Keratinocyte (primary cell): ENCODE measurements at regions not wholly inside any gene's neighbourhood (a gene's known extent, or its start where the extent isn't known, plus 50 kb on each side); places are given as distances from the start of the nearest gene placed in this dataset.

ENCODE experiments used
- DNase-seq: peaks from one replicate; pipeline ENCODE4 v3.0.0-alpha.2; 2011; ENCODE audit warnings: low read depth, missing footprints, low spot score
- FAIRE-seq: peaks from 2 replicates; lab custom pipeline; 2011; peaks lifted over from hg19 to GRCh38; lab: Jason Lieb, UNC
- H2AFZ ChIP-seq: 2 replicates; pipeline ENCODE4 v1.6.0; 2012; ENCODE audit warnings: low read length, control low read depth, inconsistent platforms; ENCODE audit not compliant: control insufficient read depth
- H3K27ac ChIP-seq: 2 replicates; pipeline ENCODE4 v1.5.1; 2011; ENCODE audit warnings: low read length; ENCODE audit not compliant: control insufficient read depth, insufficient read depth
- H3K27me3 ChIP-seq: 3 replicates; pipeline ENCODE4 v1.6.0; 2011; ENCODE audit warnings: low read length; ENCODE audit not compliant: control insufficient read depth, insufficient read depth; ENCODE audit errors: extremely low read depth
- H3K36me3 ChIP-seq, 2 experiments: 2 replicates in 1 of 2; 3 replicates in 1 of 2; pipeline ENCODE4 v1.5.1; 2011; ENCODE audit warnings: low read length in 2 of 2, mild to moderate bottlenecking in 1 of 2; ENCODE audit not compliant: control insufficient read depth in 2 of 2, insufficient read depth in 2 of 2; ENCODE audit errors: extremely low read depth in 1 of 2
- H3K4me1 ChIP-seq: 3 replicates; pipeline ENCODE4 v1.5.1; 2011; ENCODE audit warnings: low read length; ENCODE audit not compliant: control insufficient read depth, insufficient read depth; ENCODE audit errors: extremely low read depth
- H3K4me2 ChIP-seq: 3 replicates; pipeline ENCODE4 v1.6.0; 2011; ENCODE audit warnings: low read depth, low read length; ENCODE audit not compliant: control insufficient read depth, insufficient read depth; ENCODE audit errors: extremely low read depth
- H3K4me3 ChIP-seq, 3 experiments: fragments of 200-600 bp in 1 of 3; sonication (generic) in 1 of 3; 2 replicates in 2 of 3; 3 replicates in 1 of 3; pipeline ENCODE4 v1.5.1; 2011 to 2016; ENCODE audit warnings: low read length in 3 of 3, mild to moderate bottlenecking in 3 of 3, control low read depth in 2 of 3, inconsistent platforms in 1 of 3, low read depth in 1 of 3, mixed read lengths in 1 of 3, mixed run types in 1 of 3, moderate library complexity in 1 of 3; ENCODE audit not compliant: control insufficient read depth in 2 of 3, insufficient read depth in 2 of 3; ENCODE audit errors: extremely low read depth in 1 of 3
- H3K79me2 ChIP-seq: 2 replicates; pipeline ENCODE4 v1.6.0; 2012; ENCODE audit warnings: low read length; ENCODE audit not compliant: control insufficient read depth, insufficient read depth
- H3K9ac ChIP-seq: 3 replicates; pipeline ENCODE4 v1.6.0; 2011; ENCODE audit warnings: low read length; ENCODE audit not compliant: control insufficient read depth, insufficient read depth; ENCODE audit errors: extremely low read depth
- H3K9me1 ChIP-seq: 3 replicates; pipeline ENCODE4 v1.6.0; 2011; ENCODE audit warnings: low read length; ENCODE audit not compliant: control insufficient read depth, insufficient read depth; ENCODE audit errors: extremely low read depth
- H3K9me3 ChIP-seq: 2 replicates; pipeline ENCODE4 v1.5.1; 2012; ENCODE audit warnings: low read depth, low read length; ENCODE audit not compliant: control insufficient read depth
- H4K20me1 ChIP-seq: 3 replicates; pipeline ENCODE4 v1.6.0; 2011; ENCODE audit warnings: low read length; ENCODE audit not compliant: control insufficient read depth, insufficient read depth; ENCODE audit errors: extremely low read depth
- CTCF ChIP-seq, 3 experiments: IDR thresholded peaks in 1 of 3; conservative IDR thresholded peaks in 1 of 3; optimal IDR thresholded peaks in 1 of 3; 2 replicates in 2 of 3; 3 replicates in 1 of 3; pipeline versions ENCODE3 to v1.5.1; 2011; ENCODE audit warnings: low read length in 3 of 3, mild to moderate bottlenecking in 3 of 3, moderate library complexity in 2 of 3, control low read depth in 1 of 3, inconsistent platforms in 1 of 3; ENCODE audit not compliant: insufficient read depth in 2 of 3; ENCODE audit errors: extremely low read depth in 1 of 3
- EZH2 ChIP-seq: IDR thresholded peaks from one replicate; pipeline ENCODE4 v1.6.1; 2012; ENCODE audit warnings: inconsistent platforms, mild to moderate bottlenecking, low read length, moderate library complexity
- dilution Hi-C: fragments of 300-500 bp; cut with MboI; formaldehyde crosslinking; loops from one replicate; pipeline ENCODE4 v1.7.0; 2020; ENCODE audit warnings: low sequenced_read_pairs; ENCODE audit not compliant: extremely low pct_ligation_motif_present

DNA sequence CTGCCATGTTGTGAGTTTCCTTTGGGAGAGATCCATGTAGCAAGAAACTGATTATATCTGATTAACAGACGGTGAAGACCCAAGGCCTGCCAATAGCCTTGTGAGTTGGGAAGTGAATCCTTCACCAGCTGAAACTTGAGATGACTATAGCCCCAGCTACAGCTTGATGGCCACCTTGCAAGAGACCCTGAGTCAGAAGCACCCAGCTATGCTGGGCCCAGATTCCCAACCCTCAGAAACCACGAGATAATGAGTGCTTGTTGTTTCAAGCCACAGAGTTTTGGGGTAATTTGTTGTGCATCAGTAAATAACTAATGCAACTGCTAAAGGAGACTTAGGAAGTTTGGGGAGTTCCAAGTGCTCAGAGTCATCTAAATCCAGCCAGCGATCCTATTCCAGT lies 80.3 kb downstream of the AVPR1A start:
- H3K9me3 ChIP-seq: no peaks in the 10 kb centered on the region
- no peaks in the 10 kb centered on the region for H3K79me2 ChIP-seq
- no peaks in the 10 kb centered on the region for H3K27me3 ChIP-seq
- no peak for TF ChIP-seq EZH2
- TF ChIP-seq CTCF (optimal IDR thresholded peaks at IDR 0.05 in 1 of 3, IDR thresholded peaks at IDR 0.05 in 1 of 3, conservative IDR thresholded peaks at IDR 0.05 in 1 of 3; ENCODE audit: extremely low read depth in 1 of 3, insufficient read depth in 2 of 3, low read length in 3 of 3): no peak
- H2AFZ ChIP-seq: no peak overlapping the region
- dilution Hi-C loops: no loop called here
- H3K4me3 ChIP-seq: no peak overlapping the region
- DNase-seq (no peak), FAIRE-seq (no peak)
- H3K4me1 ChIP-seq: no peaks in the 10 kb centered on the region
- H3K27ac ChIP-seq: no peak overlapping the region
- no peaks in the 10 kb centered on the region for H3K9me1 ChIP-seq
- H3K9ac ChIP-seq: no peak overlapping the region
- no peaks in the 10 kb centered on the region for H3K36me3 ChIP-seq
- no peaks in the 10 kb centered on the region for H4K20me1 ChIP-seq
- no peak overlapping the region for H3K4me2 ChIP-seq

GRCh38 chr12:63069860-63070617 lies 81.0 kb downstream of the AVPR1A start:
- Histone ChIP-seq H2AFZ (no peak overlapping the region), H3K79me2 (no peaks in the 10 kb centered on the region), H3K27me3 (no peaks in the 10 kb centered on the region), H3K9ac (no peak overlapping the region), H3K36me3 (no peaks in the 10 kb centered on the region), H3K4me2 (no peak overlapping the region), H3K9me1 (no peaks in the 10 kb centered on the region), H3K4me1 (no peaks in the 10 kb centered on the region), H3K9me3 (no peaks in the 10 kb centered on the region), H3K4me3 (no peak overlapping the region), H3K27ac (no peak overlapping the region), H4K20me1 (no peaks in the 10 kb centered on the region)
- dilution Hi-C loops: no loop called here
- TF ChIP-seq CTCF (optimal IDR thresholded peaks at IDR 0.05 in 1 of 3, IDR thresholded peaks at IDR 0.05 in 1 of 3, conservative IDR thresholded peaks at IDR 0.05 in 1 of 3; ENCODE audit: extremely low read depth in 1 of 3, insufficient read depth in 2 of 3, low read length in 3 of 3): no peak
- TF ChIP-seq EZH2: no peak
- DNase-seq: no peak
- no peak for FAIRE-seq
